GM23248 (cell line): ENCODE measurements at regions not wholly inside any gene's neighbourhood (a gene's known extent, or its start where the extent isn't known, plus 50 kb on each side); places are given as distances from the start of the nearest gene placed in this dataset.

Experiments used
- EZH2 ChIP-seq: fragments of 200-600 bp; sonication (generic); IDR thresholded peaks from 2 replicates; pipeline ENCODE4 v1.6.1; 2018; ENCODE audit warnings: antibody characterized with exemption, mild to moderate bottlenecking; ENCODE audit not compliant: insufficient read depth, poor library complexity, severe bottlenecking
- EZH2phosphoT487 ChIP-seq: fragments of 200-600 bp; sonication (generic); IDR thresholded peaks from 2 replicates; pipeline ENCODE4 v1.6.1; 2018; ENCODE audit warnings: antibody characterized with exemption, moderate library complexity, mild to moderate bottlenecking, low read depth; ENCODE audit not compliant: insufficient read depth

DNA sequence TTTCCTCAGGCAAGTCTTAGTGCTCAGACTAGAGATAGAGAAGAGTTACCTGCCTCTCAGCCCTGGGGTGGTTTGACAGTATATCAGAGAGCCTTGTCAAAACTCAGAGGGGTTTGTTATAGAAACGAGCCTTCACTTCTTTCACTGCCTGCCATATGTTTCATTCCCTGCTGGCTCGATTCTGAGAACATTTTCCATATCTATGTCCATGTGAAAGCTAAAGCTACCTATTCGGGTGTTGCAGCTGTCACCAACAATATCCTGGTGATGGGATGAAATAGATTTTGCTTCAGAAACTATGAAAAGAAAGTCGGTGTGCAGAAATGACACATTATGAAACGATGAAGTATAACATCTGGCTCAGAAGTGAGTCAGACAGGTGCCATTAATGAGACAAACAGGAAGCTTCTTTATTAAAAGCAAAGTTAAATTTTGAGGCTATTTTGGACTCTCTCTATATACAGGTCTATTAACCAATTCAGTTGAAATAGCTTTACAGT is 56.1 kb upstream of the TANK start:
- TF ChIP-seq EZH2 = no peak
- no peak for TF ChIP-seq EZH2phosphoT487
